Endothelial cell of umbilical vein (primary cell): ENCODE measurements at regions not wholly inside any gene's neighbourhood (a gene's known extent, or its start where the extent isn't known, plus 50 kb on each side); places are given as distances from the start of the nearest gene placed in this dataset.

Experiments
- BruUV-seq: library from RNA; stranded (reverse); fragments of 400-500 nt; replicated peaks from 2 replicates; lab custom pipeline; 2021; lab: Mats Ljungman, UMichigan
- CTCF ChIA-PET: fragments of 300-600, 350-600 bp; sonication (Branson Sonifier 250); formaldehyde crosslinking; loops from one replicate; lab custom pipeline; 2021; ENCODE audit warnings: antibody characterized with exemption, inconsistent platforms; lab: Charles Lee
- POLR2A ChIA-PET: fragments of 300-600, 350-600 bp; sonication (Branson Sonifier 250); formaldehyde crosslinking; loops from one replicate; lab custom pipeline; 2021; ENCODE audit warnings: antibody characterized with exemption, inconsistent platforms; lab: Charles Lee
- DNase-seq: peaks from one replicate; pipeline ENCODE4 v3.0.0-alpha.2; 2011; ENCODE audit warnings: low read depth, low spot score
- FAIRE-seq: peaks from 2 replicates; lab custom pipeline; 2011; peaks lifted over from hg19 to GRCh38; lab: Jason Lieb, UNC
- H2AFZ ChIP-seq: 2 replicates; pipeline ENCODE4 v1.6.0; 2012; ENCODE audit warnings: low read depth, low read length, control low read depth, inconsistent platforms
- H3K27ac ChIP-seq: 2 replicates; pipeline ENCODE4 v1.5.1; 2011; ENCODE audit warnings: low read depth, mild to moderate bottlenecking, control low read depth, low read length, moderate library complexity; ENCODE audit not compliant: insufficient read depth
- H3K27me3 ChIP-seq, 2 experiments: 2 replicates each; pipeline versions ENCODE4 v1.6.0 to v1.6.1; 2011; ENCODE audit warnings: low read length in 2 of 2, mixed read lengths in 1 of 2; ENCODE audit not compliant: control insufficient read depth in 2 of 2, insufficient read depth in 2 of 2
- H3K36me3 ChIP-seq, 2 experiments: 2 replicates in 1 of 2; 3 replicates in 1 of 2; pipeline ENCODE4 v1.5.1; 2011; ENCODE audit warnings: low read length in 2 of 2, mild to moderate bottlenecking in 1 of 2, moderate library complexity in 1 of 2; ENCODE audit not compliant: control insufficient read depth in 2 of 2, insufficient read depth in 2 of 2; ENCODE audit errors: extremely low read depth in 1 of 2
- H3K4me1 ChIP-seq: 3 replicates; pipeline ENCODE4 v1.5.1; 2011; ENCODE audit warnings: mild to moderate bottlenecking, low read length; ENCODE audit not compliant: control insufficient read depth, insufficient read depth; ENCODE audit errors: extremely low read depth
- H3K4me2 ChIP-seq: 2 replicates; pipeline ENCODE4 v1.6.1; 2011; ENCODE audit warnings: low read length, control low read depth, mixed read lengths; ENCODE audit not compliant: insufficient read depth
- H3K4me3 ChIP-seq, 3 experiments: fragments of 200-600 bp in 1 of 3; sonication (generic), shearing (Covaris generic) in 1 of 3; replicated peaks in 1 of 3; 2 replicates each; pipeline ENCODE4 v1.5.1; 2011 to 2016; ENCODE audit warnings: control low read depth in 3 of 3, low read length in 3 of 3, mild to moderate bottlenecking in 2 of 3, inconsistent platforms in 1 of 3, low read depth in 1 of 3, moderate library complexity in 1 of 3; ENCODE audit not compliant: insufficient read depth in 1 of 3
- H3K79me2 ChIP-seq: 2 replicates; pipeline ENCODE4 v1.6.0; 2012; ENCODE audit warnings: low read length, inconsistent platforms; ENCODE audit not compliant: control insufficient read depth, insufficient read depth
- H3K9ac ChIP-seq: replicated peaks from 2 replicates; pipeline ENCODE3; 2011; ENCODE audit warnings: low read length, control low read depth; ENCODE audit not compliant: insufficient read depth; ENCODE audit errors: extremely low read depth
- H3K9me1 ChIP-seq: replicated peaks from 3 replicates; pipeline ENCODE4 v1.6.0; 2011; ENCODE audit warnings: mild to moderate bottlenecking, low read length; ENCODE audit not compliant: control insufficient read depth, insufficient read depth; ENCODE audit errors: extremely low read depth
- H3K9me3 ChIP-seq: replicated peaks from 2 replicates; pipeline ENCODE4 v1.5.1; 2012; ENCODE audit warnings: low read length, inconsistent platforms; ENCODE audit not compliant: control insufficient read depth, insufficient read depth
- H4K20me1 ChIP-seq: replicated peaks from 2 replicates; pipeline ENCODE3; 2011; ENCODE audit warnings: mild to moderate bottlenecking, low read length; ENCODE audit not compliant: control insufficient read depth, insufficient read depth; ENCODE audit errors: extremely low read depth
- CTCF ChIP-seq, 2 donors: IDR thresholded peaks; 1 replicate in 1 of 2; 2 replicates in 1 of 2; pipeline ENCODE4 v1.5.1; 2011; ENCODE audit warnings: low read length in 2 of 2, mild to moderate bottlenecking in 2 of 2, moderate library complexity in 2 of 2, control low read depth in 1 of 2, inconsistent platforms in 1 of 2, low read depth in 1 of 2; ENCODE audit not compliant: insufficient read depth in 1 of 2; ENCODE audit errors: extremely low read depth in 1 of 2
- EZH2 ChIP-seq: IDR thresholded peaks from 2 replicates; pipeline ENCODE4 v1.6.1; 2012; ENCODE audit warnings: borderline replicate concordance, low read depth, mild to moderate bottlenecking, moderate library complexity, low read length, inconsistent platforms; ENCODE audit not compliant: severe bottlenecking
- FOS ChIP-seq: IDR thresholded peaks from 2 replicates; pipeline ENCODE4 v1.6.1; 2011; ENCODE audit warnings: mild to moderate bottlenecking, low read length, moderate library complexity, borderline replicate concordance; ENCODE audit not compliant: insufficient read depth
- GATA2 ChIP-seq: IDR thresholded peaks from 2 replicates; pipeline ENCODE4 v1.7.0; 2011; ENCODE audit warnings: low read depth, mild to moderate bottlenecking, moderate library complexity, mixed read lengths, low read length; ENCODE audit not compliant: insufficient read length, insufficient read depth
- JUN ChIP-seq: IDR thresholded peaks from 2 replicates; pipeline ENCODE4 v1.6.1; 2011; ENCODE audit warnings: borderline replicate concordance, low read depth; ENCODE audit not compliant: insufficient read length, insufficient read depth
- MYC ChIP-seq: IDR thresholded peaks from one replicate; pipeline ENCODE4 v1.6.1; 2011; ENCODE audit warnings: mild to moderate bottlenecking, low read depth, low read length
- POLR2A ChIP-seq: IDR thresholded peaks from 2 replicates; pipeline ENCODE4 v1.6.1; 2012; ENCODE audit warnings: low read depth, mild to moderate bottlenecking, control low read depth, low read length
- POLR2AphosphoS5 ChIP-seq: IDR thresholded peaks from 2 replicates; pipeline ENCODE4 v1.6.1; 2012; ENCODE audit warnings: low read depth, mild to moderate bottlenecking, control low read depth, low read length, moderate library complexity; ENCODE audit not compliant: insufficient read depth
- dilution Hi-C: fragments of 300-500 bp; cut with MboI; formaldehyde crosslinking; loops from one replicate; pipeline ENCODE4 v1.15.0; 2019; ENCODE audit warnings: low sequenced_read_pairs; ENCODE audit not compliant: extremely low pct_ligation_motif_present
- intact Hi-C: fragments of 100-400 bp; cut with micrococcal nuclease; formaldehyde crosslinking; loops from one replicate; pipeline ENCODE4 v1.10.0; 2022
- TF ChIP-seq, protein P1 (sequence below): IDR thresholded peaks from 2 replicates; pipeline ENCODE4 v1.6.1; 2011; ENCODE audit not compliant: insufficient read depth, insufficient read length

- H3K9me1 ChIP-seq, result no peaks in the 10 kb centered on the region
- dilution Hi-C loops, result no loop called here
- intact Hi-C loops, result no loop called here
Observed at GRCh38 chr4:162366146-162366545, 202.3 kb upstream of the FSTL5 start.

More at GRCh38 chr4:162366146-162366545, 202.3 kb upstream of the FSTL5 start:
- FAIRE-seq (no peak), DNase-seq (no peak)
- H3K79me2 ChIP-seq, result no peaks in the 10 kb centered on the region
- H3K9me3 ChIP-seq, result peaks cover 2% of the 10 kb centered on the region
- TF ChIP-seq FOS (no peak), POLR2AphosphoS5 (no peak), POLR2A (no peak), JUN (no peak), EZH2 (no peak), MYC (no peak), GATA2 (no peak), CTCF (IDR thresholded peaks at IDR 0.05; ENCODE audit: extremely low read depth in 1 of 2, insufficient read depth in 1 of 2, low read depth in 1 of 2, low read length in 2 of 2) (no peak)
- TF ChIP-seq, protein P1, sequence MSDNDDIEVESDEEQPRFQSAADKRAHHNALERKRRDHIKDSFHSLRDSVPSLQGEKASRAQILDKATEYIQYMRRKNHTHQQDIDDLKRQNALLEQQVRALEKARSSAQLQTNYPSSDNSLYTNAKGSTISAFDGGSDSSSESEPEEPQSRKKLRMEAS, result no peak
- H4K20me1 ChIP-seq, result no peaks in the 10 kb centered on the region
- no peak overlapping the region for H3K9ac ChIP-seq
- POLR2A ChIA-PET, result no interaction called here
- H3K4me1 ChIP-seq, result no peaks in the 10 kb centered on the region
- no peak overlapping the region for H3K4me3 ChIP-seq
- CTCF ChIA-PET, result no interaction called here
- H3K27me3 ChIP-seq, result no peaks in the 10 kb centered on the region
- H3K36me3 ChIP-seq, result no peaks in the 10 kb centered on the region
- no peak overlapping the region for H3K27ac ChIP-seq
- H3K4me2 ChIP-seq, result no peak overlapping the region
- H2AFZ ChIP-seq, result no peak overlapping the region
- BruUV-seq, result no TSS peak
